WTC11 (cell line): ENCODE measurements at regions not wholly inside any gene's neighbourhood (a gene's known extent, or its start where the extent isn't known, plus 50 kb on each side); places are given as distances from the start of the nearest gene placed in this dataset.

Source experiments
- ATAC-seq: fragments of 200-7000 bp; cut with Tn5 transposase; 2 replicates; pipeline ENCODE4 v1.10.0; 2021; ENCODE audit warnings: mild to moderate bottlenecking, moderate library complexity
- CTCF ChIA-PET: fragments of 300-600 bp; sonication (Branson Sonifier 250); formaldehyde crosslinking; loops from one replicate; lab custom pipeline; 2021; ENCODE audit warnings: antibody characterized with exemption; lab: Charles Lee
- POLR2A ChIA-PET: fragments of 350-600 bp; sonication (Branson Sonifier 250); formaldehyde crosslinking; loops from one replicate; lab custom pipeline; 2021; ENCODE audit warnings: antibody characterized with exemption; lab: Charles Lee
- DNase-seq: peaks from one replicate; pipeline ENCODE4 v3.0.0; 2021; ENCODE audit warnings: low spot score
- H3K27ac Mint-ChIP-seq: 2 replicates; pipeline ENCODE4 v1.8.0; 2021; ENCODE audit warnings: mixed read lengths
- H3K27me3 Mint-ChIP-seq: 2 replicates; pipeline ENCODE4 v1.8.0; 2021; ENCODE audit warnings: low read depth, mild to moderate bottlenecking, moderate library complexity, mixed read lengths
- H3K36me3 Mint-ChIP-seq: 2 replicates; pipeline ENCODE4 v1.8.0; 2021; ENCODE audit warnings: mixed read lengths
- H3K4me1 Mint-ChIP-seq: 2 replicates; pipeline ENCODE4 v1.8.0; 2022; ENCODE audit warnings: mixed read lengths
- H3K4me3 Mint-ChIP-seq: 2 replicates; pipeline ENCODE4 v1.8.0; 2021; ENCODE audit warnings: mild to moderate bottlenecking, moderate library complexity, mixed read lengths
- H3K9me3 Mint-ChIP-seq: 2 replicates; pipeline ENCODE4 v1.8.0; 2021; ENCODE audit warnings: mixed read lengths
- ESRRA ChIP-seq: sonication (generic); formaldehyde crosslinking; IDR thresholded peaks from 2 replicates; pipeline ENCODE4 v1.8.1; 2022; ENCODE audit warnings: mild to moderate bottlenecking, missing genetic modification reagents, borderline replicate concordance
- FOXJ3 ChIP-seq: sonication (generic); formaldehyde crosslinking; IDR thresholded peaks from 2 replicates; pipeline ENCODE4 v1.9.0; 2021; ENCODE audit warnings: missing genetic modification reagents, mild to moderate bottlenecking, borderline replicate concordance
- GABPB1 ChIP-seq: sonication (generic); formaldehyde crosslinking; IDR thresholded peaks from 2 replicates; pipeline ENCODE4 v1.8.1; 2023; ENCODE audit warnings: mild to moderate bottlenecking, missing genetic modification reagents
- JAZF1 ChIP-seq: fragments of 250-450 bp; sonication (Bioruptor Pico); IDR thresholded peaks from 2 replicates; pipeline ENCODE4 v1.9.0; 2021; ENCODE audit warnings: moderate library complexity, mild to moderate bottlenecking, inconsistent platforms
- NFATC4 ChIP-seq: fragments of 250-450 bp; sonication (Bioruptor Pico); IDR thresholded peaks from 2 replicates; pipeline ENCODE4 v1.9.0; 2021; ENCODE audit warnings: mild to moderate bottlenecking
- NFYB ChIP-seq: sonication (generic); formaldehyde crosslinking; conservative IDR thresholded peaks from 2 replicates; pipeline ENCODE4 v1.8.0; 2022; ENCODE audit warnings: low read depth, missing genetic modification reagents
- OVOL2 ChIP-seq: fragments of 250-450 bp; sonication (Bioruptor Pico); IDR thresholded peaks from 2 replicates; pipeline ENCODE4 v1.9.0; 2021; ENCODE audit warnings: mild to moderate bottlenecking, borderline replicate concordance
- PRRX2 ChIP-seq: fragments of 250-450 bp; sonication (Bioruptor Pico); IDR thresholded peaks from 2 replicates; pipeline ENCODE4 v1.8.0; 2021; ENCODE audit warnings: mild to moderate bottlenecking
- TCF7 ChIP-seq: sonication (generic); formaldehyde crosslinking; IDR thresholded peaks from 2 replicates; pipeline ENCODE4 v1.8.0; 2022; ENCODE audit warnings: mild to moderate bottlenecking, low read depth, missing genetic modification reagents, moderate library complexity
- TEAD1 ChIP-seq: sonication (generic); formaldehyde crosslinking; IDR thresholded peaks from 2 replicates; pipeline ENCODE4 v1.8.0; 2022; ENCODE audit warnings: mild to moderate bottlenecking, missing genetic modification reagents
- TEAD4 ChIP-seq: sonication (generic); formaldehyde crosslinking; IDR thresholded peaks from 2 replicates; pipeline ENCODE4 v1.8.0; 2022; ENCODE audit warnings: mild to moderate bottlenecking, missing genetic modification reagents
- ZNF121 ChIP-seq: sonication (generic); formaldehyde crosslinking; IDR thresholded peaks from 2 replicates; pipeline ENCODE4 v1.8.0; 2023; ENCODE audit warnings: missing genetic modification reagents
- ZNF671 ChIP-seq: fragments of 250-450 bp; sonication (Bioruptor Pico); IDR thresholded peaks from 2 replicates; pipeline ENCODE4 v1.8.0; 2021; ENCODE audit warnings: mild to moderate bottlenecking
- TF ChIP-seq, protein P1 (sequence below): sonication (generic); formaldehyde crosslinking; IDR thresholded peaks from 2 replicates; pipeline ENCODE4 v1.8.0; 2022; ENCODE audit warnings: mild to moderate bottlenecking, missing genetic modification reagents
- TF ChIP-seq, protein P2 (sequence below): fragments of 250-450 bp; sonication (Bioruptor Pico); conservative IDR thresholded peaks from 2 replicates; pipeline ENCODE4 v1.9.0; 2021; ENCODE audit warnings: mild to moderate bottlenecking
- TF ChIP-seq, protein P3 (sequence below): sonication (generic); formaldehyde crosslinking; IDR thresholded peaks from 2 replicates; pipeline ENCODE4 v1.8.1; 2023; ENCODE audit warnings: mild to moderate bottlenecking, moderate library complexity, missing genetic modification reagents
- TF ChIP-seq, protein P4 (sequence below): fragments of 200-600 bp; IDR thresholded peaks from 2 replicates; pipeline ENCODE4 v1.8.0; 2022; ENCODE audit warnings: antibody characterized with exemption
- TF ChIP-seq, protein P5 (sequence below): fragments of 250-450 bp; sonication (Bioruptor Pico); IDR thresholded peaks from 2 replicates; pipeline ENCODE4 v1.8.0; 2021; ENCODE audit warnings: mild to moderate bottlenecking
- TF ChIP-seq, protein P6 (sequence below): sonication (generic); formaldehyde crosslinking; IDR thresholded peaks from 2 replicates; pipeline ENCODE4 v1.8.0; 2023; ENCODE audit warnings: missing genetic modification reagents

DNA sequence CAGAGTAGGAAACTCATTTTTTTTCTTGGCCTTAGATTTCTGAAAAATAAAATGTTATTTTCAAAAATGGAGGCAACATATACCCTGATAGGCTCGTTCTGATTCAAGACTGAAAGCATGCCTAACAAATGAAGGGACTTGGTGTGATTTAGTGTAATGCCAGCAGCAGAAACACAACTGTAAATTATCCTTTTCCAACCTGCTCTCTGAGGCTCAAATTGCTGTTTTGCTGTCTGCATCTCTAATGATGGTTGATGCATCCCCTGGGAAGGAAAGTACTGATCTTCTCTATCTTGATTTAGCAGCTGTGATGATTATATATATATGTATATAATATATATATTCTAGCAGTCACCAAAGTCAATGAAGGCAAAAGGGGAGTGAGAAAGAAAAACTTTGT lies 537.2 kb upstream of the API5 start (continued):
- TF ChIP-seq, protein P1, sequence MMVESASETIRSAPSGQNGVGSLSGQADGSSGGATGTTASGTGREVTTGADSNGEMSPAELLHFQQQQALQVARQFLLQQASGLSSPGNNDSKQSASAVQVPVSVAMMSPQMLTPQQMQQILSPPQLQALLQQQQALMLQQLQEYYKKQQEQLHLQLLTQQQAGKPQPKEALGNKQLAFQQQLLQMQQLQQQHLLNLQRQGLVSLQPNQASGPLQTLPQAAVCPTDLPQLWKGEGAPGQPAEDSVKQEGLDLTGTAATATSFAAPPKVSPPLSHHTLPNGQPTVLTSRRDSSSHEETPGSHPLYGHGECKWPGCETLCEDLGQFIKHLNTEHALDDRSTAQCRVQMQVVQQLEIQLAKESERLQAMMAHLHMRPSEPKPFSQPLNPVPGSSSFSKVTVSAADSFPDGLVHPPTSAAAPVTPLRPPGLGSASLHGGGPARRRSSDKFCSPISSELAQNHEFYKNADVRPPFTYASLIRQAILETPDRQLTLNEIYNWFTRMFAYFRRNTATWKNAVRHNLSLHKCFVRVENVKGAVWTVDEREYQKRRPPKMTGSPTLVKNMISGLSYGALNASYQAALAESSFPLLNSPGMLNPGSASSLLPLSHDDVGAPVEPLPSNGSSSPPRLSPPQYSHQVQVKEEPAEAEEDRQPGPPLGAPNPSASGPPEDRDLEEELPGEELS (CRISPR knock-in tag), result no peak

DNA sequence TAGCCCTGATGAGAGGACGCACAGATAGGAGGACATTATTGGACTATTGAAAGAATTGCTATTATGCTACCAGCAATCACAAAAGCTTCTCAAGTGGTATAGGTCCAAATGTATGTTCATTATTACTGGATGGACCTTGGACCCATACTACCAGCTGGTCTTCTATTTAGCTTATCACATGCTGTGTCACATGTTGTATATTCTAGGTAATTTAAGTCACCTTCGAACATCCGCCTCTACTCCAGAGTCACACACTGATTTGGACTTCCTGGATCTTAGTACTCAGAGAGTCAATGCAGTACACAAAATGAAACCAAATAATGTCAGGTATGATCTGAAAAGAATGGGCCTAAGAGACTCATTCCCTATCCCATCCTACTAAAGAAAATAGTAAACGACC lies 534.0 kb upstream of the API5 start:
- ChIA-PET CTCF (interaction anchor here (0.6 to 1.4 kb wide), 6 partner anchors 10 to 1055 kb away, joined by 3 to 8 read pairs (median 4); no protein-coding TSS in a partner anchor), POLR2A (no interaction called here)
- Mint-ChIP-seq H3K27ac (no peak overlapping the region), H3K4me3 (no peak overlapping the region), H3K4me1 (no peaks in the 10 kb centered on the region), H3K27me3 (no peaks in the 10 kb centered on the region), H3K36me3 (no peaks in the 10 kb centered on the region), H3K9me3 (no peaks in the 10 kb centered on the region)
- no peak for DNase-seq
- no peak for ATAC-seq
- no peak for TF ChIP-seq ZNF671 (CRISPR knock-in tag)
- TF ChIP-seq, protein P2, sequence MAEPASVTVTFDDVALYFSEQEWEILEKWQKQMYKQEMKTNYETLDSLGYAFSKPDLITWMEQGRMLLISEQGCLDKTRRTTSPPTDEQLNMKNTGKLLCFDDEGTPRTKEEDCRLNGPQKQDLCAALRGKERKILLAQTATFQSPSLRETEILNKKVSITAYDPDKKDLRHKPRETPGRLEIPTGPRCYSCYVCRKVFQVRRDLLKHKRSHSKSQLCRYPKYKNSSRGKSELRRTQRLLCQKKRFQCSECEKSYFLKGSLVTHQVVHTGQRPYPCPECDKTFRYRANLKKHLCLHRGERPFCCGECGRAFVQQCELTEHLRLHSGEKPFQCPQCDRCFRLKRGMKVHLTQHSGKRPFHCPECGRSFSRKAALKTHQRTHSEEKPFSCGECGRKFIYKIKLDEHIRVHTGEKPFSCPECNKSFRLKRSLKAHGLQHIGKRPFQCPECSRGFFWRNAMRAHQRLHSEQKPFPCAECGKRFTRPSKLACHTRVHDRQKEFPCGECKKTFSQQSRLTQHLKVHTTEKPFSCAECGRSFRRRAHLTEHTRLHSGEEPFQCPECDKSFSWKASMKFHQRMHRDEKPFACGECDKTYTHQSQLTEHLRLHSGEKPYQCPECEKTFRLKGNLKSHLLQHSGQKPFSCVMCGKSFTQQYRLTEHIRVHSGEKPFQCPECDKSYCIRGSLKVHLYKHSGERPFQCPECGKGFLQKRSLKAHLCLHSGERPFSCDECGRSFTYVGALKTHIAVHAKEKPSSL, result no peak
- TF ChIP-seq TEAD4 (CRISPR knock-in tag), result no peak
- TF ChIP-seq, protein P3, sequence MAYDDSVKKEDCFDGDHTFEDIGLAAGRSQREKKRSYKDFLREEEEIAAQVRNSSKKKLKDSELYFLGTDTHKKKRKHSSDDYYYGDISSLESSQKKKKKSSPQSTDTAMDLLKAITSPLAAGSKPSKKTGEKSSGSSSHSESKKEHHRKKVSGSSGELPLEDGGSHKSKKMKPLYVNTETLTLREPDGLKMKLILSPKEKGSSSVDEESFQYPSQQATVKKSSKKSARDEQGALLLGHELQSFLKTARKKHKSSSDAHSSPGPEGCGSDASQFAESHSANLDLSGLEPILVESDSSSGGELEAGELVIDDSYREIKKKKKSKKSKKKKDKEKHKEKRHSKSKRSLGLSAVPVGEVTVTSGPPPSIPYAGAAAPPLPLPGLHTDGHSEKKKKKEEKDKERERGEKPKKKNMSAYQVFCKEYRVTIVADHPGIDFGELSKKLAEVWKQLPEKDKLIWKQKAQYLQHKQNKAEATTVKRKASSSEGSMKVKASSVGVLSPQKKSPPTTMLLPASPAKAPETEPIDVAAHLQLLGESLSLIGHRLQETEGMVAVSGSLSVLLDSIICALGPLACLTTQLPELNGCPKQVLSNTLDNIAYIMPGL (CRISPR knock-in tag), result no peak
- no peak for TF ChIP-seq ESRRA (CRISPR knock-in tag)

DNA sequence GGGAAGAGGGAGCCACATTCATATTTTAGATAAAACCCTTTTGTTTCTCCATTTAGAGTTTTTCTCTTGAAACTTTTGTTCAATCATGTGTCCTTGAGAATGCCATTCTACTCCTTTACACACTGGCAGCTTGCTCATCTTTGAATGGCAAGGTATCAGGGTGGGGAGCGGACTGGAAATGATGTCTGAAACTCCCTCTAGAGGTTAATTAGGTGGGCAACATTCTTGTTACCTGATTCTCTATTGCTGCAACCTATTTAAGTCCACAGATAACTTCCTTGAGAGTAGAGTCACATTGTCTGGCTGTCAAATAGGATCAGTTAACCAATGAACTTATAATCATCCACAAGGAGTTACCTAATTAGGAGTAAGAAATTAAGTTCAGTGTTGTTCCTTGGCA lies 533.6 kb upstream of the API5 start:
- ATAC-seq, result peak; percentile 88
- H3K27ac Mint-ChIP-seq, result no peak overlapping the region
- no peaks in the 10 kb centered on the region for H3K9me3 Mint-ChIP-seq
- H3K4me3 Mint-ChIP-seq, result no peak overlapping the region
- ChIA-PET CTCF (interaction anchor here (0.6 to 1.4 kb wide), 6 partner anchors 10 to 1055 kb away, joined by 3 to 8 read pairs (median 4); no protein-coding TSS in a partner anchor), POLR2A (no interaction called here)
- H3K36me3 Mint-ChIP-seq, result no peaks in the 10 kb centered on the region
- no peaks in the 10 kb centered on the region for H3K27me3 Mint-ChIP-seq
- TF ChIP-seq TCF7 (CRISPR knock-in tag) (no peak), PRRX2 (CRISPR knock-in tag) (no peak)
- TF ChIP-seq, protein P4, sequence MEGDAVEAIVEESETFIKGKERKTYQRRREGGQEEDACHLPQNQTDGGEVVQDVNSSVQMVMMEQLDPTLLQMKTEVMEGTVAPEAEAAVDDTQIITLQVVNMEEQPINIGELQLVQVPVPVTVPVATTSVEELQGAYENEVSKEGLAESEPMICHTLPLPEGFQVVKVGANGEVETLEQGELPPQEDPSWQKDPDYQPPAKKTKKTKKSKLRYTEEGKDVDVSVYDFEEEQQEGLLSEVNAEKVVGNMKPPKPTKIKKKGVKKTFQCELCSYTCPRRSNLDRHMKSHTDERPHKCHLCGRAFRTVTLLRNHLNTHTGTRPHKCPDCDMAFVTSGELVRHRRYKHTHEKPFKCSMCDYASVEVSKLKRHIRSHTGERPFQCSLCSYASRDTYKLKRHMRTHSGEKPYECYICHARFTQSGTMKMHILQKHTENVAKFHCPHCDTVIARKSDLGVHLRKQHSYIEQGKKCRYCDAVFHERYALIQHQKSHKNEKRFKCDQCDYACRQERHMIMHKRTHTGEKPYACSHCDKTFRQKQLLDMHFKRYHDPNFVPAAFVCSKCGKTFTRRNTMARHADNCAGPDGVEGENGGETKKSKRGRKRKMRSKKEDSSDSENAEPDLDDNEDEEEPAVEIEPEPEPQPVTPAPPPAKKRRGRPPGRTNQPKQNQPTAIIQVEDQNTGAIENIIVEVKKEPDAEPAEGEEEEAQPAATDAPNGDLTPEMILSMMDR, result peak; percentile 23; the same call in 1 of the 2 replicates
- DNase-seq, result no peak
- H3K4me1 Mint-ChIP-seq, result no peaks in the 10 kb centered on the region

DNA sequence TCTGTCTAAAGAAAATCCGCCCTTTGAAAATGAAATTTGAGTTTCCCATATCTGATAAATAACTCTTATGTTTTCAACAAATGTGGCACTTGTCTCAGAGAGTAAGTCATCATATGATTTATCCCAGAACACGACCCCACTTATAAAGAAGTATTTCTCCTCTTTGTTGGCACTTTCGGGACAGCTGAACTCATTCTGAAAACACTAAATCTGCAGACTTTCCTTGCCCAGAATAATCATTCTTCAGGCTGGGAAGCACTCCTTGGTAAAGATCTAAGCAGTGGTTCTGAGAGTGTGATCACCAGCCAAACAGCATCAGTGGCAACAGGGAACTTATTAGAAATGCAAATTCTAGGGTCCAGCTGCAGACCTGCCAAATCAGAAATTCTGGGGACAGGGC lies 532.2 kb upstream of the API5 start:
- ATAC-seq (no peak), DNase-seq (no peak)
- Mint-ChIP-seq H3K9me3 (no peaks in the 10 kb centered on the region), H3K27ac (no peak overlapping the region), H3K36me3 (no peaks in the 10 kb centered on the region), H3K27me3 (no peaks in the 10 kb centered on the region), H3K4me3 (no peak overlapping the region), H3K4me1 (no peaks in the 10 kb centered on the region)
- TF ChIP-seq NFYB (CRISPR knock-in tag), result no peak
- TF ChIP-seq GABPB1 (CRISPR knock-in tag), result no peak
- no peak for TF ChIP-seq OVOL2 (CRISPR knock-in tag)
- no peak for TF ChIP-seq NFATC4
- no peak for TF ChIP-seq JAZF1 (CRISPR knock-in tag)
- TF ChIP-seq, protein P5, sequence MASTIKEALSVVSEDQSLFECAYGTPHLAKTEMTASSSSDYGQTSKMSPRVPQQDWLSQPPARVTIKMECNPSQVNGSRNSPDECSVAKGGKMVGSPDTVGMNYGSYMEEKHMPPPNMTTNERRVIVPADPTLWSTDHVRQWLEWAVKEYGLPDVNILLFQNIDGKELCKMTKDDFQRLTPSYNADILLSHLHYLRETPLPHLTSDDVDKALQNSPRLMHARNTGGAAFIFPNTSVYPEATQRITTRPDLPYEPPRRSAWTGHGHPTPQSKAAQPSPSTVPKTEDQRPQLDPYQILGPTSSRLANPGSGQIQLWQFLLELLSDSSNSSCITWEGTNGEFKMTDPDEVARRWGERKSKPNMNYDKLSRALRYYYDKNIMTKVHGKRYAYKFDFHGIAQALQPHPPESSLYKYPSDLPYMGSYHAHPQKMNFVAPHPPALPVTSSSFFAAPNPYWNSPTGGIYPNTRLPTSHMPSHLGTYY (CRISPR knock-in tag), result no peak
- TF ChIP-seq FOXJ3 (CRISPR knock-in tag), result no peak
- TF ChIP-seq TEAD1 (CRISPR knock-in tag), result no peak
- no peak for TF ChIP-seq ZNF121 (CRISPR knock-in tag)
- TF ChIP-seq, protein P6, sequence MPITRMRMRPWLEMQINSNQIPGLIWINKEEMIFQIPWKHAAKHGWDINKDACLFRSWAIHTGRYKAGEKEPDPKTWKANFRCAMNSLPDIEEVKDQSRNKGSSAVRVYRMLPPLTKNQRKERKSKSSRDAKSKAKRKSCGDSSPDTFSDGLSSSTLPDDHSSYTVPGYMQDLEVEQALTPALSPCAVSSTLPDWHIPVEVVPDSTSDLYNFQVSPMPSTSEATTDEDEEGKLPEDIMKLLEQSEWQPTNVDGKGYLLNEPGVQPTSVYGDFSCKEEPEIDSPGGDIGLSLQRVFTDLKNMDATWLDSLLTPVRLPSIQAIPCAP (CRISPR knock-in tag), result no peak
- ChIA-PET POLR2A (no interaction called here), CTCF (interaction anchor here (0.6 kb wide), 1 partner anchor 19 kb away, joined by 3 read pairs; no protein-coding TSS in a partner anchor)
